Endothelial cell of umbilical vein (primary cell): ENCODE measurements at regions not wholly inside any gene's neighbourhood (a gene's known extent, or its start where the extent isn't known, plus 50 kb on each side); places are given as distances from the start of the nearest gene placed in this dataset.

Experiments
- BruUV-seq: library from RNA; stranded (reverse); fragments of 400-500 nt; replicated peaks from 2 replicates; lab custom pipeline; 2021; lab: Mats Ljungman, UMichigan
- CTCF ChIA-PET: fragments of 300-600, 350-600 bp; sonication (Branson Sonifier 250); formaldehyde crosslinking; loops from one replicate; lab custom pipeline; 2021; ENCODE audit warnings: antibody characterized with exemption, inconsistent platforms; lab: Charles Lee
- POLR2A ChIA-PET: fragments of 300-600, 350-600 bp; sonication (Branson Sonifier 250); formaldehyde crosslinking; loops from one replicate; lab custom pipeline; 2021; ENCODE audit warnings: antibody characterized with exemption, inconsistent platforms; lab: Charles Lee
- DNase-seq: peaks from one replicate; pipeline ENCODE4 v3.0.0-alpha.2; 2011; ENCODE audit warnings: low read depth, low spot score
- FAIRE-seq: peaks from 2 replicates; lab custom pipeline; 2011; peaks lifted over from hg19 to GRCh38; lab: Jason Lieb, UNC
- H2AFZ ChIP-seq: 2 replicates; pipeline ENCODE4 v1.6.0; 2012; ENCODE audit warnings: low read depth, low read length, control low read depth, inconsistent platforms
- H3K27ac ChIP-seq: 2 replicates; pipeline ENCODE4 v1.5.1; 2011; ENCODE audit warnings: low read depth, mild to moderate bottlenecking, control low read depth, low read length, moderate library complexity; ENCODE audit not compliant: insufficient read depth
- H3K27me3 ChIP-seq, 2 experiments: 2 replicates each; pipeline versions ENCODE4 v1.6.0 to v1.6.1; 2011; ENCODE audit warnings: low read length in 2 of 2, mixed read lengths in 1 of 2; ENCODE audit not compliant: control insufficient read depth in 2 of 2, insufficient read depth in 2 of 2
- H3K36me3 ChIP-seq, 2 experiments: 2 replicates in 1 of 2; 3 replicates in 1 of 2; pipeline ENCODE4 v1.5.1; 2011; ENCODE audit warnings: low read length in 2 of 2, mild to moderate bottlenecking in 1 of 2, moderate library complexity in 1 of 2; ENCODE audit not compliant: control insufficient read depth in 2 of 2, insufficient read depth in 2 of 2; ENCODE audit errors: extremely low read depth in 1 of 2
- H3K4me1 ChIP-seq: 3 replicates; pipeline ENCODE4 v1.5.1; 2011; ENCODE audit warnings: mild to moderate bottlenecking, low read length; ENCODE audit not compliant: control insufficient read depth, insufficient read depth; ENCODE audit errors: extremely low read depth
- H3K4me2 ChIP-seq: 2 replicates; pipeline ENCODE4 v1.6.1; 2011; ENCODE audit warnings: low read length, control low read depth, mixed read lengths; ENCODE audit not compliant: insufficient read depth
- H3K4me3 ChIP-seq, 3 experiments: fragments of 200-600 bp in 1 of 3; sonication (generic), shearing (Covaris generic) in 1 of 3; replicated peaks in 1 of 3; 2 replicates each; pipeline ENCODE4 v1.5.1; 2011 to 2016; ENCODE audit warnings: control low read depth in 3 of 3, low read length in 3 of 3, mild to moderate bottlenecking in 2 of 3, inconsistent platforms in 1 of 3, low read depth in 1 of 3, moderate library complexity in 1 of 3; ENCODE audit not compliant: insufficient read depth in 1 of 3
- H3K79me2 ChIP-seq: 2 replicates; pipeline ENCODE4 v1.6.0; 2012; ENCODE audit warnings: low read length, inconsistent platforms; ENCODE audit not compliant: control insufficient read depth, insufficient read depth
- H3K9ac ChIP-seq: replicated peaks from 2 replicates; pipeline ENCODE3; 2011; ENCODE audit warnings: low read length, control low read depth; ENCODE audit not compliant: insufficient read depth; ENCODE audit errors: extremely low read depth
- H3K9me1 ChIP-seq: replicated peaks from 3 replicates; pipeline ENCODE4 v1.6.0; 2011; ENCODE audit warnings: mild to moderate bottlenecking, low read length; ENCODE audit not compliant: control insufficient read depth, insufficient read depth; ENCODE audit errors: extremely low read depth
- H3K9me3 ChIP-seq: replicated peaks from 2 replicates; pipeline ENCODE4 v1.5.1; 2012; ENCODE audit warnings: low read length, inconsistent platforms; ENCODE audit not compliant: control insufficient read depth, insufficient read depth
- H4K20me1 ChIP-seq: replicated peaks from 2 replicates; pipeline ENCODE3; 2011; ENCODE audit warnings: mild to moderate bottlenecking, low read length; ENCODE audit not compliant: control insufficient read depth, insufficient read depth; ENCODE audit errors: extremely low read depth
- CTCF ChIP-seq, 2 donors: IDR thresholded peaks; 1 replicate in 1 of 2; 2 replicates in 1 of 2; pipeline ENCODE4 v1.5.1; 2011; ENCODE audit warnings: low read length in 2 of 2, mild to moderate bottlenecking in 2 of 2, moderate library complexity in 2 of 2, control low read depth in 1 of 2, inconsistent platforms in 1 of 2, low read depth in 1 of 2; ENCODE audit not compliant: insufficient read depth in 1 of 2; ENCODE audit errors: extremely low read depth in 1 of 2
- EZH2 ChIP-seq: IDR thresholded peaks from 2 replicates; pipeline ENCODE4 v1.6.1; 2012; ENCODE audit warnings: borderline replicate concordance, low read depth, mild to moderate bottlenecking, moderate library complexity, low read length, inconsistent platforms; ENCODE audit not compliant: severe bottlenecking
- FOS ChIP-seq: IDR thresholded peaks from 2 replicates; pipeline ENCODE4 v1.6.1; 2011; ENCODE audit warnings: mild to moderate bottlenecking, low read length, moderate library complexity, borderline replicate concordance; ENCODE audit not compliant: insufficient read depth
- GATA2 ChIP-seq: IDR thresholded peaks from 2 replicates; pipeline ENCODE4 v1.7.0; 2011; ENCODE audit warnings: low read depth, mild to moderate bottlenecking, moderate library complexity, mixed read lengths, low read length; ENCODE audit not compliant: insufficient read length, insufficient read depth
- JUN ChIP-seq: IDR thresholded peaks from 2 replicates; pipeline ENCODE4 v1.6.1; 2011; ENCODE audit warnings: borderline replicate concordance, low read depth; ENCODE audit not compliant: insufficient read length, insufficient read depth
- MAX ChIP-seq: IDR thresholded peaks from 2 replicates; pipeline ENCODE4 v1.6.1; 2011; ENCODE audit not compliant: insufficient read depth, insufficient read length
- MYC ChIP-seq: IDR thresholded peaks from one replicate; pipeline ENCODE4 v1.6.1; 2011; ENCODE audit warnings: mild to moderate bottlenecking, low read depth, low read length
- POLR2A ChIP-seq: IDR thresholded peaks from 2 replicates; pipeline ENCODE4 v1.6.1; 2012; ENCODE audit warnings: low read depth, mild to moderate bottlenecking, control low read depth, low read length
- POLR2AphosphoS5 ChIP-seq: IDR thresholded peaks from 2 replicates; pipeline ENCODE4 v1.6.1; 2012; ENCODE audit warnings: low read depth, mild to moderate bottlenecking, control low read depth, low read length, moderate library complexity; ENCODE audit not compliant: insufficient read depth
- dilution Hi-C: fragments of 300-500 bp; cut with MboI; formaldehyde crosslinking; loops from one replicate; pipeline ENCODE4 v1.15.0; 2019; ENCODE audit warnings: low sequenced_read_pairs; ENCODE audit not compliant: extremely low pct_ligation_motif_present
- intact Hi-C: fragments of 100-400 bp; cut with micrococcal nuclease; formaldehyde crosslinking; loops from one replicate; pipeline ENCODE4 v1.10.0; 2022

DNA sequence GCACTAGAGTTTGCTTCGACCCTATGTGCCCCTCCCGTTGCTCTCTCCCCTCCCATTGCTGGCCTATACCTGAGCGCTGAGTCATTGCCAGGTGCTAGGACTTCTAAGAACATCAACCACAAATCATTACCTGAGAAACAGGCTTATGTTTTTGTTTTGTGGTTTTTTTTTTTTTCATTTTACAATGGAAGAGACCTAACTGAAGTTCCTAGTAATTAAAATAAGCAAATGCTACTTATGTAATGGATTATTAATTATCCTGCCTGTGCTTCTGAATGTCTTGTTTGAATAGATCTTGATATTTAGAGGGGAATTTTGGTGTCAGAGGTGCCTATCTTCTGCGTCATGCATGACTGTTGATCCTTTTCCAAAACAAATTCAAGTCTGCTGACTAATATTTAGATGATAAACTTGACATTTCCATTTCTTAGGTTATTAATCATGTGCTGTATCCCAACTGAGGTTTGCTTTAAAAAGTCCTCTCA, 275.4 kb upstream of the CPEB2 start:
- Histone ChIP-seq H4K20me1 (no peaks in the 10 kb centered on the region), H3K9me3 (no peaks in the 10 kb centered on the region), H3K27me3 (no peaks in the 10 kb centered on the region), H3K36me3 (no peaks in the 10 kb centered on the region), H3K4me1 (no peaks in the 10 kb centered on the region), H3K27ac (no peak overlapping the region), H2AFZ (no peak overlapping the region), H3K79me2 (no peaks in the 10 kb centered on the region), H3K4me2 (no peak overlapping the region), H3K9me1 (no peaks in the 10 kb centered on the region), H3K9ac (no peak overlapping the region), H3K4me3 (no peak overlapping the region)
- dilution Hi-C loops (no loop called here), intact Hi-C loops (no loop called here)
- DNase-seq = no peak
- no TSS peak for BruUV-seq
- FAIRE-seq = no peak
- POLR2A ChIA-PET = no interaction called here
- TF ChIP-seq MYC (no peak), GATA2 (no peak), POLR2A (no peak), MAX (no peak), POLR2AphosphoS5 (no peak), CTCF (IDR thresholded peaks at IDR 0.05; ENCODE audit: extremely low read depth in 1 of 2, insufficient read depth in 1 of 2, low read depth in 1 of 2, low read length in 2 of 2) (no peak), EZH2 (no peak), FOS (no peak), JUN (no peak)
- CTCF ChIA-PET = no interaction called here
